ENCODE measurements at regions not wholly inside any gene's neighbourhood (a gene's known extent, or its start where the extent isn't known, plus 50 kb on each side); places are given as distances from the start of the nearest gene placed in this dataset.
"Not testable (repeated sequence)": the region's sequence is repeated elsewhere in the genome, so short reads cannot be mapped to it uniquely, and the experiment has no call there.

- no peaks in the 10 kb centered on the region for H3K9me3 ChIP-seq
- intact Hi-C loops (cut with DNase I, micrococcal nuclease) = no loop called here
- H3K36me3 ChIP-seq (ENCODE audit: low read depth) = no peaks in the 10 kb centered on the region
- TF ChIP-seq CTCF (IDR thresholded peaks at IDR 0.05) = no peak
- ATAC-seq = no peak
- DNase-seq = no peak
- H3K4me3 ChIP-seq = no peak overlapping the region
- H3K4me1 ChIP-seq (ENCODE audit: low read depth) = no peaks in the 10 kb centered on the region
These were observed 533.1 kb upstream of the PPP2R3A start for GRCh38 chr3:135432402-135432801.

GRCh38 chr3:135438889-135439597, 526.5 kb upstream of the PPP2R3A start:
- H3K36me3 ChIP-seq (ENCODE audit: low read depth); H3K9me3 ChIP-seq; intact Hi-C loops (cut with DNase I, micrococcal nuclease); H3K4me1 ChIP-seq (ENCODE audit: low read depth); DNase-seq; H3K4me3 ChIP-seq; ATAC-seq: not testable (repeated sequence)

GRCh38 chr3:135439632-135440031, 525.9 kb upstream of the PPP2R3A start:
- H3K9me3 ChIP-seq; H3K36me3 ChIP-seq (ENCODE audit: low read depth); ATAC-seq; intact Hi-C loops (cut with DNase I, micrococcal nuclease); H3K4me3 ChIP-seq; DNase-seq; H3K4me1 ChIP-seq (ENCODE audit: low read depth): not testable (repeated sequence)

GRCh38 chr3:135440233-135440632, 525.3 kb upstream of the PPP2R3A start:
- TF ChIP-seq CTCF (IDR thresholded peaks at IDR 0.05) = no peak
- Histone ChIP-seq H3K4me1 (ENCODE audit: low read depth) (no peaks in the 10 kb centered on the region), H3K36me3 (ENCODE audit: low read depth) (no peaks in the 10 kb centered on the region), H3K4me3 (no peak overlapping the region), H3K9me3 (no peaks in the 10 kb centered on the region)
- intact Hi-C loops (cut with DNase I, micrococcal nuclease) = no loop called here
- ATAC-seq (no peak), DNase-seq (no peak)

- H3K36me3 ChIP-seq (ENCODE audit: low read depth) = no peaks in the 10 kb centered on the region
- intact Hi-C loops (cut with DNase I, micrococcal nuclease) = no loop called here
- H3K9me3 ChIP-seq = no peaks in the 10 kb centered on the region
- no peak overlapping the region for H3K4me3 ChIP-seq
- DNase-seq (no peak), ATAC-seq (no peak)
- TF ChIP-seq CTCF (IDR thresholded peaks at IDR 0.05) = no peak
- no peaks in the 10 kb centered on the region for H3K4me1 ChIP-seq (ENCODE audit: low read depth)
These were observed 524.8 kb upstream of the PPP2R3A start for GRCh38 chr3:135440746-135441145.

GRCh38 chr3:135444058-135444457, 521.5 kb upstream of the PPP2R3A start:
- DNase-seq = no peak
- no peak for ATAC-seq
- Histone ChIP-seq H3K36me3 (ENCODE audit: low read depth) (no peaks in the 10 kb centered on the region), H3K4me1 (ENCODE audit: low read depth) (no peaks in the 10 kb centered on the region), H3K9me3 (no peaks in the 10 kb centered on the region), H3K4me3 (no peak overlapping the region)
- TF ChIP-seq CTCF (IDR thresholded peaks at IDR 0.05) = no peak
- intact Hi-C loops (cut with DNase I, micrococcal nuclease) = no loop called here

GRCh38 chr3:135447483-135447882, 518.0 kb upstream of the PPP2R3A start:
- no peak for DNase-seq
- Histone ChIP-seq H3K4me1 (ENCODE audit: low read depth) (no peaks in the 10 kb centered on the region), H3K4me3 (no peak overlapping the region), H3K36me3 (ENCODE audit: low read depth) (no peaks in the 10 kb centered on the region), H3K9me3 (no peaks in the 10 kb centered on the region)
- no peak for TF ChIP-seq CTCF (IDR thresholded peaks at IDR 0.05)
- intact Hi-C loops (cut with DNase I, micrococcal nuclease) = no loop called here
- ATAC-seq = no peak

Measured in mucosa of descending colon (tissue), 3 donors.